Fibroblast of the aortic adventitia (primary cell): ENCODE measurements at regions not wholly inside any gene's neighbourhood (a gene's known extent, or its start where the extent isn't known, plus 50 kb on each side); places are given as distances from the start of the nearest gene placed in this dataset.

Experiments used
- DNase-seq: peaks from one replicate; pipeline ENCODE4 v3.0.0-alpha.2; 2010; ENCODE audit warnings: low read depth
- H3K4me3 ChIP-seq: 2 replicates; pipeline ENCODE4 v1.5.1; 2011; ENCODE audit warnings: low read depth, mild to moderate bottlenecking, control low read depth, low read length, moderate library complexity
- CTCF ChIP-seq: IDR thresholded peaks from 2 replicates; pipeline ENCODE4 v1.5.1; 2011; ENCODE audit warnings: mild to moderate bottlenecking, low read length, control low read depth, inconsistent platforms; ENCODE audit not compliant: insufficient read depth

GRCh38 chr5:178793696-178794095, 63.2 kb upstream of the ZNF354A start:
- H3K4me3 ChIP-seq: no peak overlapping the region
- TF ChIP-seq CTCF: no peak
- DNase-seq: no peak

- DNase-seq: no peak
- no peak overlapping the region for H3K4me3 ChIP-seq
- no peak for TF ChIP-seq CTCF
These were observed 62.7 kb upstream of the ZNF354A start for GRCh38 chr5:178793151-178793550.

GRCh38 chr5:178791976-178792375, 61.5 kb upstream of the ZNF354A start:
- H3K4me3 ChIP-seq: no peak overlapping the region
- no peak for DNase-seq
- no peak for TF ChIP-seq CTCF

GRCh38 chr5:178790371-178790770, 59.9 kb upstream of the ZNF354A start:
- no peak for DNase-seq
- H3K4me3 ChIP-seq: no peak overlapping the region
- no peak for TF ChIP-seq CTCF

- no peak for DNase-seq
- no peak overlapping the region for H3K4me3 ChIP-seq
- TF ChIP-seq CTCF: no peak
These were observed 58.1 kb upstream of the ZNF354A start for GRCh38 chr5:178788381-178789085.

- no peak for DNase-seq
- TF ChIP-seq CTCF: no peak
- no peak overlapping the region for H3K4me3 ChIP-seq
These were observed 57.4 kb upstream of the ZNF354A start for GRCh38 chr5:178787889-178788288.

- H3K4me3 ChIP-seq: no peak overlapping the region
- no peak for TF ChIP-seq CTCF
- peak; percentile 9 for DNase-seq
These were observed 56.5 kb upstream of the ZNF354A start for GRCh38 chr5:178786859-178787499.
